K562 (cell line): ENCODE measurements at regions not wholly inside any gene's neighbourhood (a gene's known extent, or its start where the extent isn't known, plus 50 kb on each side); places are given as distances from the start of the nearest gene placed in this dataset.

Source experiments
- ATAC-seq: fragments of 200-7000 bp; cut with Tn5 transposase; 3 replicates; pipeline ENCODE4 v1.9.1; 2020; ENCODE audit warnings: moderate library complexity
- BruUV-seq: library from RNA; stranded (reverse); fragments of 400-500 nt; replicated peaks from 2 replicates; lab custom pipeline; 2021; lab: Mats Ljungman, UMichigan
- CTCF ChIA-PET: fragments of 300-600 bp; formaldehyde crosslinking; extraction: SDS; loops from one replicate; lab custom pipeline; 2021; ENCODE audit warnings: low intra/inter-chr PET ratio; lab: Yijun Ruan, JAX
- POLR2A ChIA-PET: fragments of 300-600, 350-650 bp; sonication (Branson Sonifier 250); formaldehyde crosslinking; extraction: SDS; loops from one replicate; lab custom pipeline; 2021; ENCODE audit warnings: antibody characterized with exemption, inconsistent platforms; lab: Yijun Ruan, JAX
- DNase-seq, 4 experiments: peaks; one replicate each; pipeline versions ENCODE4 v3.0.0 to v3.0.0-alpha.2; 2011 to 2018; ENCODE audit warnings: low spot score in 3 of 4, mixed read lengths in 3 of 4; ENCODE audit errors: extremely low read depth in 1 of 4
- FAIRE-seq: peaks from 2 replicates; lab custom pipeline; 2011; peaks lifted over from hg19 to GRCh38; lab: Jason Lieb, UNC
- H2AFZ ChIP-seq: 2 replicates; pipeline ENCODE4 v1.6.0; 2011; ENCODE audit warnings: low read depth, low read length, control low read depth, inconsistent platforms
- H3K27ac ChIP-seq: fragments of 200-600 bp; 3 replicates; pipeline ENCODE4 v1.8.0; 2011; ENCODE audit warnings: low read depth, mild to moderate bottlenecking, control low read depth, inconsistent platforms, low read length, moderate library complexity, mixed read lengths; ENCODE audit errors: extremely low read depth
- H3K27me3 ChIP-seq, 2 experiments: fragments of 300-600 bp in 1 of 2; 2 replicates in 1 of 2; 3 replicates in 1 of 2; pipeline versions ENCODE4 v1.6.0 to v1.8.0; 2011; ENCODE audit warnings: inconsistent platforms in 2 of 2, low read length in 2 of 2, mild to moderate bottlenecking in 1 of 2, mixed read lengths in 1 of 2, moderate library complexity in 1 of 2; ENCODE audit not compliant: control insufficient read depth in 2 of 2, insufficient read depth in 2 of 2
- H3K36me3 ChIP-seq: fragments of 300-600 bp; 3 replicates; pipeline ENCODE4 v1.8.0; 2011; ENCODE audit warnings: mild to moderate bottlenecking, low read length, inconsistent platforms; ENCODE audit not compliant: control insufficient read depth, insufficient read depth
- H3K4me1 ChIP-seq, 2 experiments: fragments of 200-600 bp in 1 of 2; replicated peaks in 1 of 2; 2 replicates in 1 of 2; 3 replicates in 1 of 2; pipeline versions ENCODE4 v1.5.1 to v1.8.0; 2011; ENCODE audit warnings: inconsistent platforms in 2 of 2, low read length in 2 of 2, mild to moderate bottlenecking in 1 of 2, mixed read lengths in 1 of 2, moderate library complexity in 1 of 2; ENCODE audit not compliant: control insufficient read depth in 2 of 2, insufficient read depth in 2 of 2
- H3K4me2 ChIP-seq: 2 replicates; pipeline ENCODE4 v1.6.1; 2011; ENCODE audit warnings: low read length, control low read depth, inconsistent platforms, mixed read lengths; ENCODE audit not compliant: insufficient read depth
- H3K4me3 ChIP-seq: fragments of 200-600 bp; sonication (generic), shearing (Covaris generic); 2 replicates; pipeline ENCODE4 v1.5.1; 2016; ENCODE audit warnings: control low read depth, inconsistent platforms
- H3K79me2 ChIP-seq: fragments of 200-600 bp; 3 replicates; pipeline ENCODE4 v1.8.0; 2011; ENCODE audit warnings: low read length, inconsistent platforms; ENCODE audit not compliant: control insufficient read depth, insufficient read depth
- H3K9ac ChIP-seq, 2 experiments: 2 replicates each; pipeline versions ENCODE4 v1.6.0 to v1.6.1; 2011; ENCODE audit warnings: low read depth in 2 of 2, low read length in 2 of 2, control low read depth in 1 of 2, inconsistent platforms in 1 of 2, mild to moderate bottlenecking in 1 of 2, mixed read lengths in 1 of 2; ENCODE audit not compliant: insufficient read depth in 1 of 2
- H3K9me1 ChIP-seq: one replicate; pipeline ENCODE4 v1.6.0; 2011; ENCODE audit warnings: inconsistent platforms, mild to moderate bottlenecking, low read length, moderate library complexity; ENCODE audit not compliant: control insufficient read depth, insufficient read depth
- H3K9me3 ChIP-seq: replicated peaks from 2 replicates; pipeline ENCODE4 v1.5.1; 2011; ENCODE audit warnings: low read depth, low read length, inconsistent platforms; ENCODE audit not compliant: control insufficient read depth, insufficient read depth
- H4K20me1 ChIP-seq: replicated peaks from 2 replicates; pipeline ENCODE4 v1.6.1; 2011; ENCODE audit warnings: low read length, inconsistent platforms, mixed read lengths; ENCODE audit not compliant: control insufficient read depth, insufficient read depth
- C11orf30 ChIP-seq: fragments of 450-650 bp; IDR thresholded peaks from 2 replicates; pipeline ENCODE4 v1.6.1; 2016; ENCODE audit warnings: low read depth, mild to moderate bottlenecking
- CBX2 ChIP-seq: fragments of 200-600 bp; sonication (generic); IDR thresholded peaks from one replicate; pipeline ENCODE4 v1.6.1; 2012; ENCODE audit warnings: mild to moderate bottlenecking, low read length, inconsistent platforms; ENCODE audit not compliant: insufficient read depth, poor library complexity, severe bottlenecking
- CHD2 ChIP-seq: IDR thresholded peaks from 2 replicates; pipeline ENCODE4 v1.6.1; 2011; ENCODE audit warnings: low read depth, low read length
- MAFF ChIP-seq: IDR thresholded peaks from 2 replicates; pipeline ENCODE4 v1.6.1; 2012; ENCODE audit warnings: low read length, improper control_type of control experiment
- MAFG ChIP-seq: fragments of 450-650 bp; conservative IDR thresholded peaks from 2 replicates; pipeline ENCODE4 v1.6.1; 2016; ENCODE audit warnings: missing genetic modification characterization, missing compliant biosample characterization
- MAFK ChIP-seq: IDR thresholded peaks from 2 replicates; pipeline ENCODE4 v1.6.1; 2011; ENCODE audit warnings: low read length, improper control_type of control experiment
- SMARCA4 ChIP-seq: fragments of 450-650 bp; IDR thresholded peaks from 2 replicates; pipeline ENCODE4 v1.6.1; 2016
- ZKSCAN1 ChIP-seq: fragments of 150-350 bp; IDR thresholded peaks from 2 replicates; pipeline ENCODE4 v1.6.1; 2016; ENCODE audit warnings: low read depth, low read length
- ZNF316 ChIP-seq: fragments of 450-650 bp; IDR thresholded peaks from 2 replicates; pipeline ENCODE4 v1.6.1; 2016
- in situ Hi-C: fragments of 300-500 bp; cut with MboI; formaldehyde crosslinking; loops from 4 replicates; pipeline ENCODE4 v1.15.0; 2018; ENCODE audit warnings: inconsistent platforms, mixed read lengths
- intact Hi-C: fragments of 100-400 bp; cut with micrococcal nuclease; formaldehyde crosslinking; loops from 2 replicates; pipeline ENCODE4 v1.14.2; 2022
- TF ChIP-seq, protein P1 (sequence below), 2 experiments: fragments of 450-650 bp in 1 of 2; IDR thresholded peaks; 2 replicates each; pipeline ENCODE4 v1.6.1; 2011 to 2017; ENCODE audit warnings: low read depth in 2 of 2, antibody characterized with exemption in 1 of 2, borderline replicate concordance in 1 of 2, low read length in 1 of 2, mild to moderate bottlenecking in 1 of 2, mixed read lengths in 1 of 2; ENCODE audit not compliant: control insufficient read depth in 1 of 2

- no peaks in the 10 kb centered on the region for H4K20me1 ChIP-seq
- no peaks in the 10 kb centered on the region for H3K79me2 ChIP-seq
- DNase-seq (no peak), ATAC-seq (no peak), FAIRE-seq (no peak)
- H3K4me3 ChIP-seq = no peak overlapping the region
- no peaks in the 10 kb centered on the region for H3K36me3 ChIP-seq
- TF ChIP-seq CBX2 (no peak), ZNF316 (peak; percentile 51; the same call in 1 of the 2 replicates), ZKSCAN1 (no peak), MAFK (peak; percentile 40; the same call in 1 of the 2 replicates), CHD2 (no peak), MAFF (peak; percentile 27; the same call in 1 of the 2 replicates), SMARCA4 (no peak), C11orf30 (peak; percentile 20; the same call in 1 of the 2 replicates), MAFG (0 out of 2 replicates have a peak, but pooled peaks have one; percentile 17)
- TF ChIP-seq, protein P1, sequence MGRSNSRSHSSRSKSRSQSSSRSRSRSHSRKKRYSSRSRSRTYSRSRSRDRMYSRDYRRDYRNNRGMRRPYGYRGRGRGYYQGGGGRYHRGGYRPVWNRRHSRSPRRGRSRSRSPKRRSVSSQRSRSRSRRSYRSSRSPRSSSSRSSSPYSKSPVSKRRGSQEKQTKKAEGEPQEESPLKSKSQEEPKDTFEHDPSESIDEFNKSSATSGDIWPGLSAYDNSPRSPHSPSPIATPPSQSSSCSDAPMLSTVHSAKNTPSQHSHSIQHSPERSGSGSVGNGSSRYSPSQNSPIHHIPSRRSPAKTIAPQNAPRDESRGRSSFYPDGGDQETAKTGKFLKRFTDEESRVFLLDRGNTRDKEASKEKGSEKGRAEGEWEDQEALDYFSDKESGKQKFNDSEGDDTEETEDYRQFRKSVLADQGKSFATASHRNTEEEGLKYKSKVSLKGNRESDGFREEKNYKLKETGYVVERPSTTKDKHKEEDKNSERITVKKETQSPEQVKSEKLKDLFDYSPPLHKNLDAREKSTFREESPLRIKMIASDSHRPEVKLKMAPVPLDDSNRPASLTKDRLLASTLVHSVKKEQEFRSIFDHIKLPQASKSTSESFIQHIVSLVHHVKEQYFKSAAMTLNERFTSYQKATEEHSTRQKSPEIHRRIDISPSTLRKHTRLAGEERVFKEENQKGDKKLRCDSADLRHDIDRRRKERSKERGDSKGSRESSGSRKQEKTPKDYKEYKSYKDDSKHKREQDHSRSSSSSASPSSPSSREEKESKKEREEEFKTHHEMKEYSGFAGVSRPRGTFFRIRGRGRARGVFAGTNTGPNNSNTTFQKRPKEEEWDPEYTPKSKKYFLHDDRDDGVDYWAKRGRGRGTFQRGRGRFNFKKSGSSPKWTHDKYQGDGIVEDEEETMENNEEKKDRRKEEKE (IDR thresholded peaks at IDR 0.05; ENCODE audit: borderline replicate concordance in 1 of 2, control insufficient read depth in 1 of 2, low read depth in 2 of 2, low read length in 1 of 2) = no peak
- H3K4me1 ChIP-seq = no peaks in the 10 kb centered on the region
- no peaks in the 10 kb centered on the region for H3K9me3 ChIP-seq
- ChIA-PET CTCF (no interaction called here), POLR2A (no interaction called here)
- H3K27ac ChIP-seq = no peak overlapping the region
- no TSS peak for BruUV-seq
- H3K4me2 ChIP-seq = no peak overlapping the region
- H3K27me3 ChIP-seq = no peaks in the 10 kb centered on the region
- H3K9me1 ChIP-seq = no peaks in the 10 kb centered on the region
- no peak overlapping the region for H2AFZ ChIP-seq
- in situ Hi-C loops (no loop called here), intact Hi-C loops (no loop called here)
- H3K9ac ChIP-seq = no peak overlapping the region
These were observed 320.7 kb downstream of the HGF start for GRCh38 chr7:81449105-81449504.
